Activated CD4-positive, alpha-beta T cell treated with anti-CD3 and anti-CD28 coated beads, Interleukin-2, amount 10 ng/mL, durations not matched to agents 7 days and 5 days (primary cell): ENCODE measurements at regions not wholly inside any gene's neighbourhood (a gene's known extent, or its start where the extent isn't known, plus 50 kb on each side); places are given as distances from the start of the nearest gene placed in this dataset.

ENCODE experiments used
- CTCF ChIA-PET: fragments of 350-600 bp; sonication (Branson Sonifier 250); formaldehyde crosslinking; loops from one replicate; lab custom pipeline; 2021; ENCODE audit warnings: antibody characterized with exemption; lab: Charles Lee
- POLR2A ChIA-PET: fragments of 350-600 bp; sonication (Branson Sonifier 250); formaldehyde crosslinking; loops from one replicate; lab custom pipeline; 2021; ENCODE audit warnings: antibody characterized with exemption; lab: Charles Lee
- DNase-seq: peaks from one replicate; pipeline ENCODE4 v3.0.0-alpha.2; 2020
- H3K27ac Mint-ChIP-seq: one replicate; pipeline ENCODE4 v1.8.0; 2021; ENCODE audit warnings: mild to moderate bottlenecking, moderate library complexity, mixed read lengths
- H3K27me3 Mint-ChIP-seq: one replicate; pipeline ENCODE4 v1.8.0; 2021; ENCODE audit warnings: mixed read lengths
- H3K36me3 Mint-ChIP-seq: one replicate; pipeline ENCODE4 v1.8.0; 2021; ENCODE audit warnings: low read depth, mixed read lengths
- H3K4me1 Mint-ChIP-seq: one replicate; pipeline ENCODE4 v1.8.0; 2021; ENCODE audit warnings: mixed read lengths
- H3K4me3 Mint-ChIP-seq: one replicate; pipeline ENCODE4 v1.8.0; 2021; ENCODE audit warnings: mild to moderate bottlenecking, moderate library complexity, mixed read lengths
- H3K9me3 Mint-ChIP-seq: one replicate; pipeline ENCODE4 v1.8.0; 2021; ENCODE audit warnings: mixed read lengths

- POLR2A ChIA-PET, result no interaction called here
- no peak overlapping the region for H3K27ac Mint-ChIP-seq
- DNase-seq, result peak; percentile 9
- no peaks in the 10 kb centered on the region for H3K9me3 Mint-ChIP-seq
- no peak overlapping the region for H3K4me3 Mint-ChIP-seq
- H3K4me1 Mint-ChIP-seq, result peaks cover 5% of the 10 kb centered on the region
- peaks cover 5% of the 10 kb centered on the region for H3K27me3 Mint-ChIP-seq
- CTCF ChIA-PET, result no interaction called here
- H3K36me3 Mint-ChIP-seq, result no peaks in the 10 kb centered on the region
Measured at GRCh38 chr13:38415233-38415632, 65.6 kb downstream of the UFM1 start.

DNA sequence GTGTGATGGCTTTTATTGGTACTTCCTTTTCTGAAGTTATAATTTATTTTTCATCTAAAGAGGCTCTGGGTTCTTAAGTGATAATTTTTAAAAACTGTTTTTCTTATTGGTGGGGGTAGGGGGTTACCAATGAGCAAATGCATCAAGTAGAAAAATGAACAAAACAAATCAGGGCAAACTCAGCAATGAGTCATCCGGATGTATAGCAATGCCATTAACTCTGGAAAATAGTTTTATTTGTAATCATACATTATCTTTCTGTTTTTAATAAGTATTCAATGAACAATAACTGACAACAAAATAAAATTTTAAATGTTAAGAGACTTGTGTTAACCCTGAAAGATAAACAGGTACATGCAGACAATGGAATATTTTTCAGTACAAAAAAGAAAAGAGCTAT lies 67.6 kb downstream of the UFM1 start:
- POLR2A ChIA-PET, result no interaction called here
- peaks cover 2% of the 10 kb centered on the region for H3K27me3 Mint-ChIP-seq
- no peak overlapping the region for H3K27ac Mint-ChIP-seq

GRCh38 chr13:38417727-38418126 lies 68.1 kb downstream of the UFM1 start:
- peak; percentile 7 for DNase-seq
- Mint-ChIP-seq H3K4me1 (peaks cover 5% of the 10 kb centered on the region), H3K27ac (no peak overlapping the region), H3K4me3 (no peak overlapping the region), H3K9me3 (no peaks in the 10 kb centered on the region), H3K36me3 (no peaks in the 10 kb centered on the region), H3K27me3 (peaks cover under 1% of the 10 kb centered on the region)
- ChIA-PET POLR2A (no interaction called here), CTCF (no interaction called here)

More for the DNA sequence above, 67.6 kb downstream of the UFM1 start:
- H3K4me1 Mint-ChIP-seq, result peaks cover 5% of the 10 kb centered on the region
- no peaks in the 10 kb centered on the region for H3K36me3 Mint-ChIP-seq
- CTCF ChIA-PET, result no interaction called here
- DNase-seq, result no peak
- no peak overlapping the region for H3K4me3 Mint-ChIP-seq
- no peaks in the 10 kb centered on the region for H3K9me3 Mint-ChIP-seq

GRCh38 chr13:38418286-38418685 lies 68.6 kb downstream of the UFM1 start:
- H3K4me1 Mint-ChIP-seq, result peaks cover 5% of the 10 kb centered on the region

DNA sequence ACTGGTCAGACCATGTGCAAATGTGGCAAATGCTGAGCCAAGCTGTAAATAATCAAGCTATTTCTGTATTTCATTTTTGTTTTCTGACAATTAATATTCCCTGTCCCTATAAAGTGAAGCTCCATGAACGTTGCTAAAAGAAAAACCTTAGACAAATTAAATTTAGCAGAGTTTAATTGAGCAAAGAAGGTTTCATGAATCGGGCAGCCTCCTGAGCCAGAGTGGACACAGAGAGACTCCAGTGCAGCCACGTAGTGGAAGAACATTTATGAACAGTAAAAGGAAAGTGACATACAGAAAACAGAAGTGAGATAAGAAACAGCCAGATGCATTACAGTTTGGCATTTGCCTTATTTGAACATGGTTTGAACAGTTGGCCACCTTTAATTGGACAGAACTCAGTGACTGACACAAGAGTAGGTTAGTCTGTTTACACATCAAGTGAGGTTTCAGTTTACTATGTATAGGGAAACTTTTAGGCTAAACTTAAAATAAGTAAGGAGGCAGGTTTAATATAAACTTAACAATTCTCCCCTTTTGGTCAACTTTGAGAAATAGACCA lies 69.7 kb downstream of the UFM1 start:
- ChIA-PET POLR2A (no interaction called here), CTCF (no interaction called here)
- Mint-ChIP-seq H3K4me1 (peaks cover 5% of the 10 kb centered on the region), H3K27me3 (no peaks in the 10 kb centered on the region), H3K27ac (no peak overlapping the region), H3K4me3 (no peak overlapping the region), H3K36me3 (no peaks in the 10 kb centered on the region), H3K9me3 (no peaks in the 10 kb centered on the region)
- no peak for DNase-seq

More at GRCh38 chr13:38418286-38418685, 68.6 kb downstream of the UFM1 start:
- Mint-ChIP-seq H3K27me3 (no peaks in the 10 kb centered on the region), H3K27ac (no peak overlapping the region), H3K9me3 (no peaks in the 10 kb centered on the region), H3K4me3 (no peak overlapping the region), H3K36me3 (no peaks in the 10 kb centered on the region)
- no peak for DNase-seq
- ChIA-PET POLR2A (no interaction called here), CTCF (interaction anchor here (0.6 kb wide), 1 partner anchor 104 kb away, joined by 3 read pairs; no protein-coding TSS in a partner anchor)

DNA sequence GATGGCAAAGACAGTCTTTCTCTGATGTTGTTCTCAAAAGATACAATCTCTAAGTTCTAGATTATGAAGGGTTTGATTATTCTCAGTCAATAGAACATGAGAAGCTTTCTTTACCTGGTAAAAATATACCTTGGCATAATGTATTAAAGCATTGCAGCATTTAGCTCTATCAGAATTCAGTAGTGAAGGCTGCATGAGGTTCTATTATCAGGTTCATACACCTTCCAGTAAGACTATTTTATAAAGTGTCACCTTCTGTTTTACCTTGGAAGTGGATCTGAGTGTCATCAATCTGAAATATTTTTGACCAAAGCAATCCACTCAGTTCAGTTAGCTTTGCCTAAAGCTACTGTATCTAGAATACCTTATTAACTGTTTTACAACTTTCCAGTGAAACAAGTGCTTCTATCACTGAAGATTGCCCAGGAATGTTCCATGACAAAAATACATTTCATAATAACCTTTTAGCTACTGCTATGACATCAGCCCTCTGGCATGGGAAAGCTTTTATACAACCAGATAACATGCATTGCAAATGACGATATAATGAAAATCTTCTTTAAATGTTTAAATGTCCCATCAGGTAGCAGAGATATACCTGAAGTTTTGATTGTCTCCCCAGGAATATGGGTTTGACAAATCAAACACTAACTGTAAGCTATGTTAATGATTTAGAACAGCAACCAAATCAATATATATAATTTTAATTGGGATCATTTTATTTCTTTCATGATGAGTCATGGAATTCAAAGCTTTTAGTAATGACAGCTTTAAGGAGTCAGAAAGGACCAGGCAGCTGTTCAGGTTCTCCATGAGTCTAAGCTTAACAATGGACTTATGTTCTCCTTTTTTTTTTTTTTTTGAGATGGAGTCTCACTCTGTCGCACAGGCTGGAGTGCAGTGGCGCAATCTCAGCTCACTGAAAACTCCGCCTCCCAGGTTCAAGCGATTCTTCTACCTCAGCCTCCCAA lies 72.2 kb downstream of the UFM1 start:
- H3K27ac Mint-ChIP-seq, result no peak overlapping the region
- ChIA-PET CTCF (no interaction called here), POLR2A (no interaction called here)
- no peaks in the 10 kb centered on the region for H3K36me3 Mint-ChIP-seq
- no peaks in the 10 kb centered on the region for H3K9me3 Mint-ChIP-seq
- no peaks in the 10 kb centered on the region for H3K4me1 Mint-ChIP-seq
- no peak for DNase-seq
- H3K4me3 Mint-ChIP-seq, result no peak overlapping the region
- no peaks in the 10 kb centered on the region for H3K27me3 Mint-ChIP-seq

- Mint-ChIP-seq H3K36me3 (no peaks in the 10 kb centered on the region), H3K27me3 (peaks cover 6% of the 10 kb centered on the region), H3K4me3 (no peak overlapping the region), H3K27ac (no peak overlapping the region), H3K4me1 (no peaks in the 10 kb centered on the region), H3K9me3 (no peaks in the 10 kb centered on the region)
- ChIA-PET POLR2A (no interaction called here), CTCF (no interaction called here)
- no peak for DNase-seq
Measured at GRCh38 chr13:38429916-38430315, 80.3 kb downstream of the UFM1 start.

- Mint-ChIP-seq H3K36me3 (no peaks in the 10 kb centered on the region), H3K27me3 (peaks cover 6% of the 10 kb centered on the region), H3K9me3 (no peaks in the 10 kb centered on the region), H3K4me1 (no peaks in the 10 kb centered on the region), H3K4me3 (no peak overlapping the region), H3K27ac (no peak overlapping the region)
- ChIA-PET CTCF (no interaction called here), POLR2A (no interaction called here)
- DNase-seq, result no peak
Measured at GRCh38 chr13:38430796-38431195, 81.1 kb downstream of the UFM1 start.

DNA sequence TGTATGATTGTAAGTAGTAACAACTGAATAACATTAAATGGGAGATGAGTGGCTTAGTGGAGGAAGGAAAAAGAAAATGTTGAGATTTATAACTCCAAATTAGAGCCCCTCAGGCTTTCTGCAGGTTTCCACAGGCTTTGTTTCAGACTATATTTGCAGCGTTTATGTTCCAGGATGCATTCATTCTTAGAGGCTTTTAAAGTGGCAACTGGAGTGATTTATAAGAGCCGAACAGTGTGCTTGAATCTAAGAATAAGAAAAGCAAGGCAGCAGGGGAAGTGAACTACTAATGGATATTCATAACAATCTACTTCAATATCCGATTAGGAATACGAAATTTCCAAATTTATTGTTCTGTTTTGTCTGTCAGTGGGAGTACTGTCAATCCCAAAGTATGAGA lies 91.0 kb downstream of the UFM1 start:
- CTCF ChIA-PET, result no interaction called here

GRCh38 chr13:38444904-38445303 lies 95.3 kb downstream of the UFM1 start:
- Mint-ChIP-seq H3K4me1 (no peaks in the 10 kb centered on the region), H3K27ac (no peak overlapping the region), H3K27me3 (no peaks in the 10 kb centered on the region), H3K4me3 (no peak overlapping the region), H3K9me3 (no peaks in the 10 kb centered on the region), H3K36me3 (no peaks in the 10 kb centered on the region)
- POLR2A ChIA-PET, result interaction anchor here (0.6 kb wide), 1 partner anchor 61 kb away, joined by 3 read pairs; no protein-coding TSS in a partner anchor
- CTCF ChIA-PET, result no interaction called here
- DNase-seq, result no peak

More for the DNA sequence above, 91.0 kb downstream of the UFM1 start:
- DNase-seq, result no peak
- POLR2A ChIA-PET, result no interaction called here
- Mint-ChIP-seq H3K4me3 (no peak overlapping the region), H3K27me3 (no peaks in the 10 kb centered on the region), H3K36me3 (no peaks in the 10 kb centered on the region), H3K4me1 (no peaks in the 10 kb centered on the region), H3K27ac (no peak overlapping the region), H3K9me3 (no peaks in the 10 kb centered on the region)

- Mint-ChIP-seq H3K4me3 (no peak overlapping the region), H3K27me3 (no peaks in the 10 kb centered on the region), H3K27ac (no peak overlapping the region), H3K4me1 (no peaks in the 10 kb centered on the region), H3K9me3 (no peaks in the 10 kb centered on the region), H3K36me3 (no peaks in the 10 kb centered on the region)
- POLR2A ChIA-PET, result no interaction called here
- CTCF ChIA-PET, result no interaction called here
- no peak for DNase-seq
Measured at GRCh38 chr13:38452656-38453055, 103.0 kb downstream of the UFM1 start.

DNA sequence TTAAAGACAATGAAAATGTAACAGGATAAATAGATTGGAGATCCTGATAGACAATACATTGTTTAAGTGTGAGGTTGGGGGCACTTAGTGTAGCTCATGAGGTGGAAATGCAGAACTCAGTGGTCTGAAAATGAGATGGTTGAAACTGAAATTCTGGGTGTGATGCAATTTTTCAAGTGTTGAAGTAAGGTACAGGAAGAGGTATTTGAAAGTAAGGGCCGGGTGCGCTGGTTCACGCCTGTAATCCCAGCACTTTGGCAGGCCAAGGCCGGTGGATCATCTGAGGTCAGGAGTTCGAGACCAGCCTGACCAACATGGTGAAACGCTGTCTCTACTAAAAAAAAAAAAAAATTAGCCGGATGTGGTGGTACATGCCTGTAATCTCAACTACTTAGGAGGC lies 113.0 kb downstream of the UFM1 start:
- Mint-ChIP-seq H3K4me3 (no peak overlapping the region), H3K27ac (no peak overlapping the region), H3K4me1 (no peaks in the 10 kb centered on the region), H3K9me3 (no peaks in the 10 kb centered on the region), H3K27me3 (no peaks in the 10 kb centered on the region), H3K36me3 (no peaks in the 10 kb centered on the region)
- POLR2A ChIA-PET, result no interaction called here
- DNase-seq, result no peak
- CTCF ChIA-PET, result no interaction called here

DNA sequence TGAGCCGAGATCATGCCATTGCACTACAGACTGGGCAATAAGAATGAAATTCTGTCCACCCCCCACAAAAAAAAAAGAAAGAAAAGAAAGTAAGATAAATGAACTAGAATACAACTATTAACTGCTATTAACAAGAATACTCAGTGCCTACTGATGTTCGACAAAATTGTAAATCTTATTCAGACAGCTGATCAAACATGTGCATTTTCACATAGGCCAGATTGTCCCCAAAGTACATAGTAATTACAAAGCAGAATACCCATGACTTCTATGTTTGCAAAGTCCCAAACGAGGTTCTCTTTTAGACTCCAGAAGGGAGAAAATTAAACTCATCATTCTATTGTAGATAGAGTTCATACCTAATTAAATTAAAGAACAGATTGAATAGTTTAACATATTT lies 113.4 kb downstream of the UFM1 start:
- no peak for DNase-seq
- no peaks in the 10 kb centered on the region for H3K4me1 Mint-ChIP-seq
- POLR2A ChIA-PET, result no interaction called here
- no peaks in the 10 kb centered on the region for H3K27me3 Mint-ChIP-seq
- no peaks in the 10 kb centered on the region for H3K9me3 Mint-ChIP-seq
- no peak overlapping the region for H3K4me3 Mint-ChIP-seq
- H3K36me3 Mint-ChIP-seq, result no peaks in the 10 kb centered on the region
- CTCF ChIA-PET, result no interaction called here
- H3K27ac Mint-ChIP-seq, result no peak overlapping the region
